MCF 10A (cell line): ENCODE measurements at regions not wholly inside any gene's neighbourhood (a gene's known extent, or its start where the extent isn't known, plus 50 kb on each side); places are given as distances from the start of the nearest gene placed in this dataset.
A peak's percentile ranks its signal among the peaks of the same experiment; 100 is the strongest.

ENCODE experiments used
- BruUV-seq: library from RNA; stranded (reverse); fragments of 400-500 nt; replicated peaks from 2 replicates; lab custom pipeline; 2021; lab: Mats Ljungman, UMichigan
- CTCF ChIA-PET: fragments of 300-600 bp; sonication (Branson Sonifier 250); formaldehyde crosslinking; extraction: SDS; loops from one replicate; lab custom pipeline; 2021; ENCODE audit warnings: antibody characterized with exemption, inconsistent platforms; lab: Yijun Ruan, JAX
- POLR2A ChIA-PET: fragments of 300-600, 350-650 bp; sonication (Branson Sonifier 250); formaldehyde crosslinking; extraction: SDS; loops from one replicate; lab custom pipeline; 2020; ENCODE audit warnings: antibody characterized with exemption, inconsistent platforms; lab: Yijun Ruan, JAX
- DNase-seq: peaks from one replicate; pipeline ENCODE4 v3.0.0-alpha.2; 2018; ENCODE audit not compliant: unreplicated experiment
- H3K27ac Mint-ChIP-seq: one replicate; pipeline ENCODE4 v1.8.0; 2022; ENCODE audit warnings: mild to moderate bottlenecking, low read depth, mixed read lengths; ENCODE audit not compliant: unreplicated experiment
- H3K27me3 Mint-ChIP-seq: one replicate; pipeline ENCODE4 v1.8.0; 2022; ENCODE audit warnings: mixed read lengths; ENCODE audit not compliant: insufficient read depth, unreplicated experiment
- H3K36me3 Mint-ChIP-seq: one replicate; pipeline ENCODE4 v1.8.0; 2022; ENCODE audit warnings: mild to moderate bottlenecking, moderate library complexity, mixed read lengths; ENCODE audit not compliant: insufficient read depth, unreplicated experiment
- H3K4me1 Mint-ChIP-seq: one replicate; pipeline ENCODE4 v1.8.0; 2022; ENCODE audit warnings: mixed read lengths; ENCODE audit not compliant: insufficient read depth, unreplicated experiment
- H3K4me3 Mint-ChIP-seq: one replicate; pipeline ENCODE4 v1.8.0; 2022; ENCODE audit warnings: mild to moderate bottlenecking, moderate library complexity, mixed read lengths; ENCODE audit not compliant: unreplicated experiment
- H3K9me3 Mint-ChIP-seq: one replicate; pipeline ENCODE4 v1.8.0; 2022; ENCODE audit warnings: mixed read lengths; ENCODE audit not compliant: unreplicated experiment
- intact Hi-C: fragments of 100-400 bp; cut with micrococcal nuclease; formaldehyde crosslinking; loops from 2 replicates; pipeline ENCODE4 v1.14.1; 2022
- TF ChIP-seq, protein P1 (sequence below): fragments of 200-600 bp; IDR thresholded peaks from one replicate; pipeline ENCODE4 v1.8.0; 2022; ENCODE audit warnings: antibody characterized with exemption, mild to moderate bottlenecking; ENCODE audit not compliant: unreplicated experiment

DNA sequence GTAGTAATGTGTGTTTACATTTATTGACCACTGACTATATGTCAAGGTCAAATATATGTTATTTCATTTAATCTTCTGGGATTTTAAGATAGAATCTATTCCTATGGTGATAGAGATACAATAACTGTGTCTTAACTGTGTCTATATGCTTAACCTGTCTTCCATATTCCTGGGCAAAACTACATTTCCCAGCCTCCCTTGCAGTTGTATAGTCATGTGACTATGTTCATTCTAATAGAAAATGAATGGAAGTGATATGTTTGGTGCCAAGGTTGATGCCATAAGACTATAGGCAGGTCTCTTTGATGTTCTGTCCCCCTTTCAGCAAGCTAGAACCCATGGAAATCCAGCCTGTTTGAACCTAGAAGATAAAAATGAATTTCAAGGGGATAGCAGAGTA is 258.8 kb upstream of the PDZRN3 start:
- Mint-ChIP-seq H3K9me3 (peaks cover 7% of the 10 kb centered on the region), H3K36me3 (no peaks in the 10 kb centered on the region), H3K27me3 (peaks cover 11% of the 10 kb centered on the region), H3K27ac (no peak overlapping the region), H3K4me1 (no peaks in the 10 kb centered on the region), H3K4me3 (no peak overlapping the region)
- ChIA-PET POLR2A (no interaction called here), CTCF (no interaction called here)
- no peak for DNase-seq
- intact Hi-C loops: no loop called here
- BruUV-seq: no TSS peak
- TF ChIP-seq, protein P1, sequence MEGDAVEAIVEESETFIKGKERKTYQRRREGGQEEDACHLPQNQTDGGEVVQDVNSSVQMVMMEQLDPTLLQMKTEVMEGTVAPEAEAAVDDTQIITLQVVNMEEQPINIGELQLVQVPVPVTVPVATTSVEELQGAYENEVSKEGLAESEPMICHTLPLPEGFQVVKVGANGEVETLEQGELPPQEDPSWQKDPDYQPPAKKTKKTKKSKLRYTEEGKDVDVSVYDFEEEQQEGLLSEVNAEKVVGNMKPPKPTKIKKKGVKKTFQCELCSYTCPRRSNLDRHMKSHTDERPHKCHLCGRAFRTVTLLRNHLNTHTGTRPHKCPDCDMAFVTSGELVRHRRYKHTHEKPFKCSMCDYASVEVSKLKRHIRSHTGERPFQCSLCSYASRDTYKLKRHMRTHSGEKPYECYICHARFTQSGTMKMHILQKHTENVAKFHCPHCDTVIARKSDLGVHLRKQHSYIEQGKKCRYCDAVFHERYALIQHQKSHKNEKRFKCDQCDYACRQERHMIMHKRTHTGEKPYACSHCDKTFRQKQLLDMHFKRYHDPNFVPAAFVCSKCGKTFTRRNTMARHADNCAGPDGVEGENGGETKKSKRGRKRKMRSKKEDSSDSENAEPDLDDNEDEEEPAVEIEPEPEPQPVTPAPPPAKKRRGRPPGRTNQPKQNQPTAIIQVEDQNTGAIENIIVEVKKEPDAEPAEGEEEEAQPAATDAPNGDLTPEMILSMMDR: no peak

DNA sequence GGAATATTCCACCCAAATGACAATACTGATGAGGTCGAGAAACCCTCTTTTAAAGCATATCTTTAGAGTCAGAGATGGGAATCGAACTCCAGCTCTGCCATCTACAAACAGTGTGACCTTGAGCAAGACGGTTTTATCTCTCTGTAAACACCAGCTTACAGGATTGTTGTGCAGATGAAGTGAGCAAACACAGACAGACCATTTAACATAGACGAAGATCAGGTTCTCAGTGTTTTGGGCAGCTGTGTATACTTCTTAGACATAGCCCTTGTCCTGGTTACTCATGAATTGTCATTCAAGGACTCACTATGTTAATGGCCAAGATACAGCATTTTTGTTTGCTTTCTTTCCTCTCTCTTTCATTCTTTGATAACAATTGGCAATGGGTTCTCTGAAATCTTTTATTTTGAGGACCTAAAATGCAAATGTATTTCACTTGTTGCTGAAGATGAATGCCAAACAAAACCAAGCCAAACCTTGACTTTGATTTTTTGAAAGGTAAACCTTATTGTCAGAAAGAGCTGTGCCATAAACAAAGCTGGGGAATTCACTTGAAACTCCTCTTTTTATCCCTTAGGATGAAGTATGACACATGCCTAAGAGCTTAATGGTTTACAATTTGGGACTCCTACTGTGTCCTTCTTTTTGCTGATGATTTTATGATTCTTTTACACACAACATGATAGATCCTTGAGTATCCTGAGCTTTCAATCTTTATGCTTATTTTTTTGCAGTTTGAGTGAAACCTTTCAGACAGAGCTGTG is 250.0 kb upstream of the PDZRN3 start:
- CTCF ChIA-PET: interaction anchor here (0.7 to 0.9 kb wide), 2 partner anchors 26 to 61 kb away, joined by 3 read pairs; no protein-coding TSS in a partner anchor
- TF ChIP-seq, protein P1: no peak
- DNase-seq: no peak
- BruUV-seq: no TSS peak
- POLR2A ChIA-PET: interaction anchor here (0.7 kb wide), 1 partner anchor 12 kb away, joined by 3 read pairs; no protein-coding TSS in a partner anchor
- Mint-ChIP-seq H3K4me3 (no peak overlapping the region), H3K36me3 (no peaks in the 10 kb centered on the region), H3K9me3 (peaks cover 2% of the 10 kb centered on the region), H3K4me1 (peaks cover 4% of the 10 kb centered on the region), H3K27ac (no peak overlapping the region), H3K27me3 (peaks cover 14% of the 10 kb centered on the region)
- intact Hi-C loops: no loop called here

DNA sequence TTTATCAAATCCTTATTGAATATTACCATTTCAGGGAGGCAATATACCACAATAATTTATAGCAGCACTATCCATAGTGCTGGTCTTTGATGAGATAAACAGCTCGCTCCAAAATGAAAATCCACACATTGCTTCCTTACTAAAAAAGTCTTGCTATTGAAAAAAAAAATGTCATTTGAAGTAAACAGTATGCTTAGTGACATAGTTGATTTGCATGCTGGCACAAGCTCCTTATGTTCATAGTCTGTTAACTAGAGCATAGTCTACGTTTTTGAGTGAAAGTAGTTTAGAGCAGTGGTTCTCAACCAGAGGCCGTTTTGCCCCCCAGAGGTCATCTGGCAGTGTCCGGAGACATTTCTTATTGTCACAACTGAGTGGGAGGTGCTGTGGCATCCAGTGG is 249.4 kb upstream of the PDZRN3 start:
- CTCF ChIA-PET: interaction anchor here (1.1 kb wide), 1 partner anchor 1297 kb away, joined by 3 read pairs; no protein-coding TSS in a partner anchor
- Mint-ChIP-seq H3K9me3 (no peaks in the 10 kb centered on the region), H3K27ac (no peak overlapping the region), H3K4me1 (peaks cover 4% of the 10 kb centered on the region), H3K36me3 (no peaks in the 10 kb centered on the region), H3K27me3 (peaks cover 11% of the 10 kb centered on the region), H3K4me3 (no peak overlapping the region)
- POLR2A ChIA-PET: interaction anchor here (0.7 kb wide), 1 partner anchor 11 kb away, joined by 3 read pairs; no protein-coding TSS in a partner anchor
- no peak for DNase-seq
- intact Hi-C loops: no loop called here
- BruUV-seq: no TSS peak
- TF ChIP-seq, protein P1: no peak

DNA sequence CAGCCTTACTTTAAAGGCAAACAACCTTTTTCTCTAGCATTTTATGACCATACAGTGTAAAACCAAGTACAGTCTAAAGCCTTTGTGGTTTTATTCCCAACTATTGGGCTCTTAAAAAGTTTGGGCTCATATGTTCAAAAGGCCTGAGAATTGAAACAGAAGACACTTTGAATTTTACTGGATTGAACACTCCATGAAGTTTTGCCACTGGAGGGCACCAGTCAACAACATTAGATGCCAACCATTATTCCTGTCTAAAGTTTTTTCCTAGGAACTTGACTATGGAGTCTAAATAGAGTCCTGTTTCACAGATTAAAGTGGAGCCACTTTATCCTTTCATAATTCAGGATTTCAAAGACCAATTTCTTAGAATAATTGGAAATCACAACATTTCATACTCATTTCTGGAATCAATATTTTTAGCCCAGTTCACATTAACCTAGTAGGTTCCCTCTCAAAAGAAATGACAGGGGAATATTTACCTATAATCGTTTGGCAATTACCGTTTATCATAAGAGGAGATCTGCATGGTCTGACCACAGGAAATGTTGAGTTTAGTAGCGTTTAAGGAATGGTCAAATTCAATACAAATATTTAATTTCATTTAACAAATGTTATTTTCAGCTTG is 244.1 kb upstream of the PDZRN3 start:
- DNase-seq: peak; percentile 54
- Mint-ChIP-seq H3K9me3 (no peaks in the 10 kb centered on the region), H3K4me1 (peaks cover 4% of the 10 kb centered on the region), H3K36me3 (no peaks in the 10 kb centered on the region), H3K4me3 (no peak overlapping the region), H3K27me3 (peaks cover 11% of the 10 kb centered on the region), H3K27ac (no peak overlapping the region)
- CTCF ChIA-PET: interaction anchor here (0.7 to 1.2 kb wide), 9 partner anchors 9 to 1305 kb away, joined by 3 to 5 read pairs (median 3); no protein-coding TSS in a partner anchor
- intact Hi-C loops: loop anchor here (1.0 to 5.0 kb wide), 4 partner anchors 198 to 1302 kb away; no protein-coding TSS in a partner anchor
- no TSS peak for BruUV-seq
- TF ChIP-seq, protein P1: peak; percentile 55
- POLR2A ChIA-PET: no interaction called here
